GM12891 (cell line): ENCODE measurements at regions not wholly inside any gene's neighbourhood (a gene's known extent, or its start where the extent isn't known, plus 50 kb on each side); places are given as distances from the start of the nearest gene placed in this dataset.

Experiments
- POLR2A ChIP-seq: IDR thresholded peaks from 2 replicates; pipeline ENCODE4 v1.6.1; 2011; ENCODE audit warnings: low read depth, low read length, control low read depth
- POLR2AphosphoS5 ChIP-seq: IDR thresholded peaks from 2 replicates; pipeline ENCODE4 v1.6.1; 2011; ENCODE audit warnings: low read depth, low read length, control low read depth
- POU2F2 ChIP-seq: IDR thresholded peaks from 2 replicates; pipeline ENCODE4 v1.6.1; 2011; ENCODE audit warnings: low read depth, mild to moderate bottlenecking, control low read depth, low read length, moderate library complexity
- SPI1 ChIP-seq: IDR thresholded peaks from 2 replicates; pipeline ENCODE4 v1.6.1; 2011; ENCODE audit warnings: low read depth, low read length, control low read depth
- TAF1 ChIP-seq: IDR thresholded peaks from 2 replicates; pipeline ENCODE4 v1.6.1; 2011; ENCODE audit warnings: low read depth, low read length, control low read depth

DNA sequence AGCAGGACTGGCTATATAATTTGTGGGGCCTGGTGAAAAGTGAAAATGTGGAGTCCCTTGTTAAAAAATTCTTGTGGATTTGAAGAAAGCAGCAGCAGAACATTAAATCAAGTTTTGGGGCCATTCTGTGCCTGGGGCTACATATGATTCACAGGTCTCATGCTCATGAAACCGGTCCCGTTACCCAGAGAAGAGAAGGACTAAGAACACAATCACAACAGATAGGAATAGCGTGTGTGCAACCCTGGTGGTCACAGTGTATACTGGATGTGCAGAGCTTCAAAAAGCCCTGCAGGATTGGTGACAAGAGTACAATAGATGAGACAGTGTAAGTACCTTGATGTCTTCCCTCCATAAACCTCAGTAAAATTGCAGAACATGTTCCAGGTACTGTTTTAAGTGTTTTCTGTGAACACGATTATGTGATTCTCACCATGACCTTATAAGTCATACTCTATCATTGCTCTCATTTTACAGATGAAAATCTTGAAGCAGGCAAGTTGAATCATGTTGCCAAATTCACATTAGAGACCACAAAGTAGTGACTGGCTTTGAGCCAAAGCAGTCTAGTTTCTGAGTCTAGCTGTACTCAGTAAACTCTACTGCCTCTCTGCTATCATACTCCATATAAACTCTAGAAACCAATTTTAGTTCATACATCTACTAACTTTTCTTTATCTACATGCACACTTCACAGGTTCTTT lies 636.5 kb downstream of the TAF11L14 start:
- TF ChIP-seq POLR2AphosphoS5 (no peak), POLR2A (no peak), SPI1 (no peak), POU2F2 (no peak), TAF1 (no peak)
